Mononuclear cell (primary cell): ENCODE measurements at regions not wholly inside any gene's neighbourhood (a gene's known extent, or its start where the extent isn't known, plus 50 kb on each side); places are given as distances from the start of the nearest gene placed in this dataset.

ENCODE experiments used
- H3K27me3 ChIP-seq: 2 replicates; pipeline ENCODE4 v1.6.0; 2011; ENCODE audit warnings: low read length, control low read depth; ENCODE audit not compliant: insufficient read depth
- H3K4me1 ChIP-seq: 2 replicates; pipeline ENCODE4 v1.5.1; 2011; ENCODE audit warnings: mild to moderate bottlenecking, low read length, control low read depth; ENCODE audit not compliant: insufficient read depth
- H3K4me3 ChIP-seq: 2 replicates; pipeline ENCODE4 v1.5.1; 2011; ENCODE audit warnings: mild to moderate bottlenecking, low read length, moderate library complexity
- H3K9me3 ChIP-seq: 2 replicates; pipeline ENCODE4 v1.5.1; 2011; ENCODE audit warnings: low read depth, mild to moderate bottlenecking, control low read depth, low read length

DNA sequence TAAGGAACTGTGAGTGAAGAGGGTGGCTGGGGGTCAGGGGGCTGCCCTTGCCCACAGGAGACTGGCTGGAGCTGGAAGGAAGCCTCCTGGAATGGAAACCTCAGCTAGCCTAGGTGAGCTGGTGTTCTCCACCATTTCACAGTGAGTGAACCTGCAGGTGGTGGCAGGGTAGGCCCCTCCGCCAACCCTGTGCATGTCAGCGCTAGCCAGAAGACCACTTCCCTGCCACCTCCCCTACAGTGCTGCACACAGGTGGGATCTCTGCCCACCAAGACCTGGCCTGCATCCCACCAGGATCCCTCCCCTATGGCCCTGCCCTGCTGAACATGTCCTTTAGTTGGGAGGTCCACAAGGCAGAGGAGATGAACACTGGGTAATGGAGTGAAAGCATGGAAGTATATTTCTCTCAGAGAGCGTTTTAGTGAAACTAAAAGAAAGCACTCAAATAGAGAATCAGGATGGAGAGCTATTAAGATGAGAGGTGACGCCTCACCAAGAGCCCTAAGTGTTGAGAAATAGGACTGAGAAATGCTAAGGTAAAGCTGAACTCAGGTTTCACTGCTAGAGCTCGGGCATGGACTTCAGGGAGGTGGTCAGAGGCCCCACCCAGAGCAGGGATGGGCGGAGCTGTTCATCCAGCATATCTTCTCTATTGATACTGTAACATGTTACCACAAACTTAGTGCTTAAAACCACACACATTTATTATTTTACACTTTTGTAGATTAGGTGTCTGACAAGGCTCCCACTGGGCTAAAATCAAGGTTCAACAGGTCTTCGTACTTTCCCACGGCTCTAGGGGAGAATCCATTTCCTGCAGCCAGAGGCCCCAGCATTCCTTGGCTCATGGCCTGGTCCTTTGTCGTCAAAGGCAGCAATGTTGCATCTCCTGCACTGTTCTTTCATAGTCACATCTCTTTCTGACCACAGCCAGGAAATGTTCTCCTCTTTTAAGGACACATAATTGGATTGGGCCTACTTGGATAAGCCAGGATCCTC is 83.2 kb downstream of the DIRAS2 start:
- H3K9me3 ChIP-seq, result no peaks in the 10 kb centered on the region
- no peak overlapping the region for H3K4me3 ChIP-seq
- H3K27me3 ChIP-seq, result no peaks in the 10 kb centered on the region
- no peaks in the 10 kb centered on the region for H3K4me1 ChIP-seq
